Naive B cell (primary cell): ENCODE measurements at regions not wholly inside any gene's neighbourhood (a gene's known extent, or its start where the extent isn't known, plus 50 kb on each side); places are given as distances from the start of the nearest gene placed in this dataset.
"Not testable (repeated sequence)": the region's sequence is repeated elsewhere in the genome, so short reads cannot be mapped to it uniquely, and the experiment has no call there.

Experiments used
- ATAC-seq, 2 donors: fragments of 150-1000 bp; cut with Tn5 transposase; 2 replicates each; pipeline ENCODE4 v1.10.0; 2021; ENCODE audit warnings: low read depth in 2 of 2, mild to moderate bottlenecking in 2 of 2, moderate library complexity in 2 of 2
- DNase-seq: peaks from one replicate; pipeline ENCODE4 v3.0.0; 2022
- H3K27ac Mint-ChIP-seq, 6 donors: one replicate each; pipeline ENCODE4 v1.8.0; 2020 to 2022; ENCODE audit warnings: mild to moderate bottlenecking in 6 of 6, mixed read lengths in 6 of 6, moderate library complexity in 5 of 6, inconsistent platforms in 2 of 6
- H3K27me3 Mint-ChIP-seq, 3 donors: one replicate each; pipeline ENCODE4 v1.8.0; 2021 to 2022; ENCODE audit warnings: mixed read lengths in 3 of 3, mild to moderate bottlenecking in 1 of 3
- H3K36me3 Mint-ChIP-seq, 2 donors: one replicate each; pipeline ENCODE4 v1.8.0; 2020 to 2022; ENCODE audit warnings: mixed read lengths in 2 of 2, inconsistent platforms in 1 of 2, mild to moderate bottlenecking in 1 of 2
- H3K4me1 Mint-ChIP-seq, 3 donors: one replicate each; pipeline ENCODE4 v1.8.0; 2020 to 2022; ENCODE audit warnings: mixed read lengths in 3 of 3, inconsistent platforms in 1 of 3, mild to moderate bottlenecking in 1 of 3, moderate library complexity in 1 of 3
- H3K4me3 Mint-ChIP-seq, 8 donors: one replicate each; pipeline ENCODE4 v1.8.0; 2020 to 2022; ENCODE audit warnings: mild to moderate bottlenecking in 8 of 8, mixed read lengths in 8 of 8, moderate library complexity in 8 of 8, inconsistent platforms in 2 of 8
- H3K9me3 Mint-ChIP-seq, 7 donors: one replicate each; pipeline ENCODE4 v1.8.0; 2020 to 2022; ENCODE audit warnings: mixed read lengths in 7 of 7, mild to moderate bottlenecking in 5 of 7, inconsistent platforms in 2 of 7, moderate library complexity in 1 of 7

GRCh38 chr2:225231900-225232299 lies 167.6 kb upstream of the NYAP2 start:
- no peak for ATAC-seq
- Mint-ChIP-seq H3K4me1 (no peaks in the 10 kb centered on the region), H3K27me3 (peaks cover 0 to under 1% (median 0%) of the 10 kb centered on the region in 3 donors), H3K4me3 (no peak overlapping the region), H3K36me3 (no peaks in the 10 kb centered on the region), H3K27ac (no peak overlapping the region), H3K9me3 (peaks cover 0 to 3% (median 0%) of the 10 kb centered on the region in 7 donors)
- DNase-seq = no peak

GRCh38 chr2:225229346-225229745 lies 170.2 kb upstream of the NYAP2 start:
- H3K4me3 Mint-ChIP-seq = peak overlapping the region in 1 of 8 donors; percentile 83
- DNase-seq, H3K27me3 Mint-ChIP-seq, ATAC-seq, H3K9me3 Mint-ChIP-seq, H3K27ac Mint-ChIP-seq, H3K36me3 Mint-ChIP-seq, H3K4me1 Mint-ChIP-seq: not testable (repeated sequence)

DNA sequence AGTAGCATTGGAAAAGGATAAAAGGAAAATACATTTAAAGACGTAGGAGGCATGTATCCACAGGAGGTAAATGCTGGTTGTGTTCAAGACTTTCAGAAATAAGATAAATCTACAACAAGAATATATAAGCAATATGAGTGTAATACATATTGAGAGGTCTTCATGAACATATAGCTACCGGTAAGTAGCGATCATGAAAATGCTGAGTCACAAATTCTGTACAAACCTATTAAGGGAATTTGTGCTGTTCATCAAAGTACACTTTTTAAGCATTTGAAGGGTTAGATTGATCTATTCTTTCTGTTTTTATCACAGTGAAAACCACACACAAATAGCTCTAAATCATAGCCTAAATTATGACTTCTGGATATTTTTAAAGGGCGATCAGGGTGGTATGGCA lies 173.1 kb upstream of the NYAP2 start:
- DNase-seq = no peak

GRCh38 chr2:225223301-225223700 lies 176.2 kb upstream of the NYAP2 start:
- no peaks in the 10 kb centered on the region for H3K9me3 Mint-ChIP-seq
- H3K4me1 Mint-ChIP-seq = no peaks in the 10 kb centered on the region
- ATAC-seq (no peak), DNase-seq (no peak)
- H3K27ac Mint-ChIP-seq = no peak overlapping the region
- no peak overlapping the region for H3K4me3 Mint-ChIP-seq
- no peaks in the 10 kb centered on the region for H3K36me3 Mint-ChIP-seq
- H3K27me3 Mint-ChIP-seq = peaks cover 5 to 24% (median 14%) of the 10 kb centered on the region in 3 donors

More for the DNA sequence above, 173.1 kb upstream of the NYAP2 start:
- Mint-ChIP-seq H3K36me3 (no peaks in the 10 kb centered on the region), H3K27ac (no peak overlapping the region), H3K9me3 (peaks cover 0 to 3% (median 0%) of the 10 kb centered on the region in 7 donors), H3K4me1 (no peaks in the 10 kb centered on the region), H3K27me3 (peaks cover 5 to 16% (median 5%) of the 10 kb centered on the region in 3 donors), H3K4me3 (no peak overlapping the region)
- ATAC-seq = no peak

DNA sequence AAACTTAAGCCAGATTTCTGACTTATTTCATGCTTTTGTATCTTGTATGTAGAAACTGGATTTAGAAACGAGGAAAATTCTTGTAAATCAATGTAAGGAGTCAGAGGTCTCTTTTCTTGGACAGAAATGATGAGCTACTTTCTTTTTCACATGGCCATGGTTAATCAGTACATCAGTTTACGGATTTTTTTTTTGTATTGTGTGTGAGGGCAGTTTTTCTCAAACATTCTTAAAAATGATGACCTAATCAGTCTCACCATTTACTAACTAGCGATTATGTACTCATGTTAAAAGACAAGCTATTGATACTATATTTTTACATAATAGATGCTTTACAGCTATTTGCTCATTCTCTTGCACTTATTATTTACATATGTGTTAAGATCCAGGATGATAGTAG lies 165.2 kb upstream of the DOCK10 start:
- Mint-ChIP-seq H3K27ac (no peak overlapping the region), H3K4me3 (no peak overlapping the region), H3K27me3 (peaks cover 0 to 17% (median 10%) of the 10 kb centered on the region in 3 donors), H3K36me3 (peaks cover 0 to 9% of the 10 kb centered on the region in 2 donors), H3K9me3 (peaks cover 0 to 8% (median 4%) of the 10 kb centered on the region in 7 donors), H3K4me1 (no peaks in the 10 kb centered on the region)
- DNase-seq (no peak), ATAC-seq (no peak)

- H3K27ac Mint-ChIP-seq = no peak overlapping the region
- H3K27me3 Mint-ChIP-seq = peaks cover 0 to 14% (median 10%) of the 10 kb centered on the region in 3 donors
- ATAC-seq = no peak
Measured at GRCh38 chr2:225207043-225207442, 164.8 kb upstream of the DOCK10 start.

GRCh38 chr2:225196579-225196978 lies 154.3 kb upstream of the DOCK10 start:
- no peaks in the 10 kb centered on the region for H3K4me1 Mint-ChIP-seq
- no peak for ATAC-seq
- no peaks in the 10 kb centered on the region for H3K36me3 Mint-ChIP-seq
- no peaks in the 10 kb centered on the region for H3K9me3 Mint-ChIP-seq
- H3K27me3 Mint-ChIP-seq = peaks cover 0 to 6% (median 0%) of the 10 kb centered on the region in 3 donors
- H3K27ac Mint-ChIP-seq = no peak overlapping the region
- no peak for DNase-seq
- H3K4me3 Mint-ChIP-seq = no peak overlapping the region

More at GRCh38 chr2:225207043-225207442, 164.8 kb upstream of the DOCK10 start:
- Mint-ChIP-seq H3K4me3 (no peak overlapping the region), H3K36me3 (peaks cover 0 to 9% of the 10 kb centered on the region in 2 donors), H3K4me1 (no peaks in the 10 kb centered on the region), H3K9me3 (peaks cover 0 to 8% (median 4%) of the 10 kb centered on the region in 7 donors)
- DNase-seq = no peak

GRCh38 chr2:225192869-225193268 lies 150.6 kb upstream of the DOCK10 start:
- Mint-ChIP-seq H3K36me3 (no peaks in the 10 kb centered on the region), H3K4me1 (no peaks in the 10 kb centered on the region), H3K27ac (no peak overlapping the region), H3K27me3 (peaks cover 0 to 10% (median 6%) of the 10 kb centered on the region in 3 donors), H3K9me3 (no peaks in the 10 kb centered on the region), H3K4me3 (no peak overlapping the region)
- ATAC-seq (no peak), DNase-seq (no peak)

GRCh38 chr2:225190987-225191386 lies 148.7 kb upstream of the DOCK10 start:
- no peaks in the 10 kb centered on the region for H3K9me3 Mint-ChIP-seq
- no peak for DNase-seq
- no peak for ATAC-seq
- H3K27me3 Mint-ChIP-seq = peaks cover 0 to 15% (median 14%) of the 10 kb centered on the region in 3 donors
- no peaks in the 10 kb centered on the region for H3K4me1 Mint-ChIP-seq
- H3K4me3 Mint-ChIP-seq = no peak overlapping the region
- no peak overlapping the region for H3K27ac Mint-ChIP-seq
- H3K36me3 Mint-ChIP-seq = no peaks in the 10 kb centered on the region

GRCh38 chr2:225184948-225185347 lies 142.7 kb upstream of the DOCK10 start:
- DNase-seq (no peak), ATAC-seq (no peak)
- H3K27ac Mint-ChIP-seq = no peak overlapping the region
- H3K27me3 Mint-ChIP-seq = peaks cover 7 to 13% (median 9%) of the 10 kb centered on the region in 3 donors
- no peaks in the 10 kb centered on the region for H3K4me1 Mint-ChIP-seq
- no peaks in the 10 kb centered on the region for H3K36me3 Mint-ChIP-seq
- H3K4me3 Mint-ChIP-seq = peak overlapping the region in 1 of 8 donors; percentile 34
- H3K9me3 Mint-ChIP-seq = no peaks in the 10 kb centered on the region

DNA sequence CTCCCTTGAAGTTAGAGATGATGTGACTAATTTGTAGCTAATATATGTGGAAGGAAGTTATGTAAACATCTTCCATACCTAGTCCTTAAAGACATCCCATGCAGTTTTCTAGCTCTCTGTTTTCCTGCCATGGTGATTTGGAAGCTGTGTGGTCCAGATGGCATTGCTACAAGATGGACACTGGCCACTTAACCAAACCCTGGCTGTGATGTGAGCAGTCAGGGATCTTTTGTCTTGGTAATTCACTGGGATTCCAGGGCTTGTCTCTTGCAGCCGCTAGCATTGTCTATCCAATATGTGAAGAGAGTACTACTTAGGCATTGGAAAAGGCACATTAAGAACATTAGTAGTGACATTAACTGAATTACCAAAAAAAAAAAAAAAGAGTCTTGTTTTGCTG lies 139.9 kb upstream of the DOCK10 start:
- no peaks in the 10 kb centered on the region for H3K9me3 Mint-ChIP-seq
- H3K4me1 Mint-ChIP-seq = no peaks in the 10 kb centered on the region
- ATAC-seq (no peak), DNase-seq (no peak)
- no peak overlapping the region for H3K27ac Mint-ChIP-seq
- no peaks in the 10 kb centered on the region for H3K36me3 Mint-ChIP-seq
- no peak overlapping the region for H3K4me3 Mint-ChIP-seq
- H3K27me3 Mint-ChIP-seq = peaks cover 0 to 15% (median 2%) of the 10 kb centered on the region in 3 donors

GRCh38 chr2:225177098-225177497 lies 134.8 kb upstream of the DOCK10 start:
- H3K36me3 Mint-ChIP-seq = no peaks in the 10 kb centered on the region
- no peak overlapping the region for H3K27ac Mint-ChIP-seq
- no peak for DNase-seq
- no peaks in the 10 kb centered on the region for H3K9me3 Mint-ChIP-seq
- peaks cover 5 to 8% (median 6%) of the 10 kb centered on the region in 3 donors for H3K27me3 Mint-ChIP-seq
- no peak overlapping the region for H3K4me3 Mint-ChIP-seq
- no peak for ATAC-seq
- H3K4me1 Mint-ChIP-seq = no peaks in the 10 kb centered on the region

- Mint-ChIP-seq H3K27me3 (peaks cover 17 to 20% (median 19%) of the 10 kb centered on the region in 3 donors), H3K9me3 (no peaks in the 10 kb centered on the region)
Measured at GRCh38 chr2:225173909-225174308, 131.6 kb upstream of the DOCK10 start.

GRCh38 chr2:225171350-225171749 lies 129.1 kb upstream of the DOCK10 start:
- no peak for DNase-seq
- peaks cover 14 to 26% (median 24%) of the 10 kb centered on the region in 3 donors for H3K27me3 Mint-ChIP-seq

More at GRCh38 chr2:225173909-225174308, 131.6 kb upstream of the DOCK10 start:
- DNase-seq (no peak), ATAC-seq (no peak)
- no peaks in the 10 kb centered on the region for H3K36me3 Mint-ChIP-seq
- peaks cover 0 to 5% (median 0%) of the 10 kb centered on the region in 3 donors for H3K4me1 Mint-ChIP-seq
- H3K4me3 Mint-ChIP-seq = no peak overlapping the region
- H3K27ac Mint-ChIP-seq = no peak overlapping the region

More at GRCh38 chr2:225171350-225171749, 129.1 kb upstream of the DOCK10 start:
- Mint-ChIP-seq H3K4me3 (no peak overlapping the region), H3K9me3 (peaks cover 0 to 2% (median 0%) of the 10 kb centered on the region in 7 donors), H3K27ac (no peak overlapping the region), H3K36me3 (no peaks in the 10 kb centered on the region), H3K4me1 (peaks cover 0 to 5% (median 0%) of the 10 kb centered on the region in 3 donors)
- peak in 1 of 2 donors; percentile 37 for ATAC-seq
